HepG2 (cell line): ENCODE measurements at regions not wholly inside any gene's neighbourhood (a gene's known extent, or its start where the extent isn't known, plus 50 kb on each side); places are given as distances from the start of the nearest gene placed in this dataset.

Experiments
- ATAC-seq: fragments of 200-7000 bp; cut with Tn5 transposase; 3 replicates; pipeline ENCODE4 v1.9.1; 2020; ENCODE audit warnings: mild to moderate bottlenecking, moderate library complexity
- BruUV-seq: library from RNA; stranded (reverse); fragments of 400-500 nt; replicated peaks from 2 replicates; lab custom pipeline; 2021; lab: Mats Ljungman, UMichigan
- CTCF ChIA-PET: fragments of 300-600 bp; formaldehyde crosslinking; extraction: SDS; loops from one replicate; lab custom pipeline; 2021; ENCODE audit warnings: low total read pairs, inconsistent platforms, low intra/inter-chr PET ratio; lab: Yijun Ruan, JAX
- POLR2A ChIA-PET: fragments of 350-600 bp; sonication (Branson Sonifier 250); formaldehyde crosslinking; loops from one replicate; lab custom pipeline; 2020; ENCODE audit warnings: antibody characterized with exemption, inconsistent platforms; lab: Yijun Ruan, JAX
- DNase-seq: peaks from one replicate; pipeline ENCODE4 v3.0.0-alpha.2; 2015; ENCODE audit warnings: low spot score
- FAIRE-seq: peaks from 3 replicates; lab custom pipeline; 2011; peaks lifted over from hg19 to GRCh38; lab: Jason Lieb, UNC
- H2AFZ ChIP-seq: one replicate; pipeline ENCODE4 v1.6.1; 2011; ENCODE audit warnings: low read length, inconsistent platforms
- H3K27ac ChIP-seq: fragments of 300-600 bp; 3 replicates; pipeline ENCODE4 v1.8.0; 2011; ENCODE audit warnings: mixed run types, mild to moderate bottlenecking, mixed read lengths, low read length, inconsistent platforms; ENCODE audit not compliant: insufficient read depth; ENCODE audit errors: extremely low read length
- H3K27me3 ChIP-seq, 2 experiments: fragments of 200-600 bp in 1 of 2; 2 replicates in 1 of 2; 3 replicates in 1 of 2; pipeline versions ENCODE4 v1.6.0 to v1.8.0; 2011; ENCODE audit warnings: low read length in 2 of 2, mild to moderate bottlenecking in 2 of 2, moderate library complexity in 2 of 2, inconsistent platforms in 1 of 2; ENCODE audit not compliant: insufficient read depth in 2 of 2, control insufficient read depth in 1 of 2
- H3K36me3 ChIP-seq, 2 experiments: fragments of 200-600 bp in 1 of 2; replicated peaks in 1 of 2; 2 replicates in 1 of 2; 3 replicates in 1 of 2; pipeline versions ENCODE4 v1.5.1 to v1.8.0; 2011; ENCODE audit warnings: low read length in 2 of 2, inconsistent platforms in 1 of 2; ENCODE audit not compliant: insufficient read depth in 2 of 2, control insufficient read depth in 1 of 2
- H3K4me1 ChIP-seq: 2 replicates; pipeline ENCODE4 v1.5.1; 2012; ENCODE audit warnings: low read length, inconsistent platforms; ENCODE audit not compliant: insufficient read depth
- H3K4me2 ChIP-seq: 2 replicates; pipeline ENCODE4 v1.6.0; 2011; ENCODE audit warnings: low read depth, low read length, inconsistent platforms
- H3K4me3 ChIP-seq, 3 experiments: fragments of 200-600 bp in 1 of 3; sonication (generic), shearing (Covaris generic) in 1 of 3; replicated peaks in 1 of 3; 2 replicates each; pipeline ENCODE4 v1.5.1; 2011 to 2016; ENCODE audit warnings: low read length in 3 of 3, inconsistent platforms in 2 of 3, low read depth in 2 of 3, mild to moderate bottlenecking in 2 of 3, control low read depth in 1 of 3, mixed read lengths in 1 of 3; ENCODE audit not compliant: insufficient read depth in 1 of 3
- H3K79me2 ChIP-seq: one replicate; pipeline ENCODE4 v1.6.1; 2011; ENCODE audit warnings: low read length, inconsistent platforms; ENCODE audit not compliant: insufficient read depth
- H3K9ac ChIP-seq: 2 replicates; pipeline ENCODE4 v1.6.0; 2011; ENCODE audit warnings: mild to moderate bottlenecking, low read depth, low read length, inconsistent platforms; ENCODE audit not compliant: insufficient read depth
- H3K9me3 ChIP-seq: 2 replicates; pipeline ENCODE4 v1.5.1; 2012; ENCODE audit warnings: mild to moderate bottlenecking, low read length
- H4K20me1 ChIP-seq: 2 replicates; pipeline ENCODE4 v1.6.0; 2011; ENCODE audit warnings: inconsistent platforms, mild to moderate bottlenecking, low read length, moderate library complexity; ENCODE audit not compliant: insufficient read depth
- AFF4 ChIP-seq: sonication (generic); formaldehyde crosslinking; IDR thresholded peaks from 2 replicates; pipeline ENCODE4 v1.4.0; 2020; ENCODE audit warnings: missing genetic modification reagents
- ARNT2 ChIP-seq: sonication (generic); formaldehyde crosslinking; IDR thresholded peaks from 2 replicates; pipeline ENCODE4 v1.8.0; 2022; ENCODE audit warnings: mild to moderate bottlenecking, low read depth, missing genetic modification reagents, moderate library complexity
- DNMT1 ChIP-seq: sonication (generic); formaldehyde crosslinking; IDR thresholded peaks from 2 replicates; pipeline ENCODE4 v1.5.1; 2020; ENCODE audit warnings: mild to moderate bottlenecking, missing genetic modification reagents
- EZH2 ChIP-seq: conservative IDR thresholded peaks from 2 replicates; pipeline ENCODE4 v1.6.1; 2012; ENCODE audit warnings: mild to moderate bottlenecking, low read depth, low read length, moderate library complexity
- PAXIP1 ChIP-seq: sonication (generic); formaldehyde crosslinking; conservative IDR thresholded peaks from 2 replicates; pipeline ENCODE4 v1.4.0; 2020; ENCODE audit warnings: mild to moderate bottlenecking, missing genetic modification reagents, moderate library complexity
- ZMYM2 ChIP-seq: sonication (generic); formaldehyde crosslinking; IDR thresholded peaks from 2 replicates; pipeline ENCODE4 v1.8.0; 2022; ENCODE audit warnings: mild to moderate bottlenecking, missing genetic modification reagents
- ZNF331 ChIP-seq: sonication (generic); formaldehyde crosslinking; IDR thresholded peaks from 2 replicates; pipeline ENCODE4 v1.4.0; 2020; ENCODE audit warnings: missing genetic modification reagents
- ZNF34 ChIP-seq: sonication (generic); formaldehyde crosslinking; IDR thresholded peaks from 2 replicates; pipeline ENCODE4 v1.4.0; 2020; ENCODE audit warnings: mild to moderate bottlenecking, missing genetic modification reagents, borderline replicate concordance
- ZNF460 ChIP-seq: sonication (generic); formaldehyde crosslinking; IDR thresholded peaks from 2 replicates; pipeline ENCODE4 v1.5.1; 2020; ENCODE audit warnings: missing genetic modification reagents, mild to moderate bottlenecking, borderline replicate concordance
- ZNF552 ChIP-seq: sonication (generic); formaldehyde crosslinking; IDR thresholded peaks from 2 replicates; pipeline ENCODE4 v1.9.0; 2022; ENCODE audit warnings: missing genetic modification reagents, mild to moderate bottlenecking, borderline replicate concordance
- ZNF720 ChIP-seq: sonication (generic); formaldehyde crosslinking; IDR thresholded peaks from 2 replicates; pipeline ENCODE4 v1.4.0; 2020; ENCODE audit warnings: missing genetic modification reagents
- ZNF740 ChIP-seq: sonication (generic); formaldehyde crosslinking; IDR thresholded peaks from 2 replicates; pipeline ENCODE4 v1.4.0; 2020; ENCODE audit warnings: missing genetic modification reagents
- WGBS: methylation state at CpG from one replicate; pipeline ENCODE4 v1.1.6; 2017; ENCODE audit warnings: low lambda C conversion rate; 5-methylcytosine and 5-hydroxymethylcytosine counted together
- in situ Hi-C: cut with HindIII; loops from 2 replicates; pipeline ENCODE4 v1.10.0; 2017; ENCODE audit warnings: low pct_unique_long_range_greater_than_20kb; ENCODE audit not compliant: extremely low pct_ligation_motif_present
- intact Hi-C: fragments of 100-400 bp; cut with micrococcal nuclease; formaldehyde crosslinking; loops from one replicate; pipeline ENCODE4 v1.10.0; 2022; ENCODE audit not compliant: unreplicated experiment

- H3K4me3 ChIP-seq = no peak overlapping the region
- peaks cover 13% of the 10 kb centered on the region for H3K9me3 ChIP-seq
- BruUV-seq = no TSS peak
- no peaks in the 10 kb centered on the region for H3K36me3 ChIP-seq
- no peak overlapping the region for H2AFZ ChIP-seq
- H4K20me1 ChIP-seq = no peaks in the 10 kb centered on the region
- FAIRE-seq (no peak), ATAC-seq (no peak), DNase-seq (no peak)
- in situ Hi-C loops = no loop called here
- H3K27ac ChIP-seq = no peak overlapping the region
- WGBS = 34% methylated on average over 2 of the region's 2 CpGs
- TF ChIP-seq ARNT2 (no peak), ZNF552 (CRISPR knock-in tag) (no peak), ZNF331 (CRISPR knock-in tag) (no peak), EZH2 (no peak)
- no peaks in the 10 kb centered on the region for H3K79me2 ChIP-seq
- CTCF ChIA-PET = no interaction called here
- no peak overlapping the region for H3K9ac ChIP-seq
- H3K4me2 ChIP-seq = no peak overlapping the region
- intact Hi-C loops = loop anchor here (5.0 kb wide), 1 partner anchor 597 kb away; no protein-coding TSS in a partner anchor
- H3K4me1 ChIP-seq = no peaks in the 10 kb centered on the region
- no peaks in the 10 kb centered on the region for H3K27me3 ChIP-seq
- POLR2A ChIA-PET = no interaction called here
These were observed 640.5 kb downstream of the ZPLD1 start for GRCh38 chr3:103075282-103075681.

- no peak overlapping the region for H3K27ac ChIP-seq
- intact Hi-C loops (loop anchor here (5.0 kb wide), 1 partner anchor 594 kb away; no protein-coding TSS in a partner anchor), in situ Hi-C loops (no loop called here)
- no peak for FAIRE-seq
- H2AFZ ChIP-seq = no peak overlapping the region
- BruUV-seq = no TSS peak
- DNase-seq = no peak
- H3K9ac ChIP-seq = no peak overlapping the region
- H3K9me3 ChIP-seq = peaks cover 13% of the 10 kb centered on the region
- no peak overlapping the region for H3K4me3 ChIP-seq
- CTCF ChIA-PET = no interaction called here
- POLR2A ChIA-PET = no interaction called here
- H4K20me1 ChIP-seq = no peaks in the 10 kb centered on the region
- H3K79me2 ChIP-seq = no peaks in the 10 kb centered on the region
- H3K27me3 ChIP-seq = no peaks in the 10 kb centered on the region
- no peak overlapping the region for H3K4me2 ChIP-seq
- ATAC-seq = no peak
- 8% methylated on average over 3 of the region's 3 CpGs for WGBS
- no peaks in the 10 kb centered on the region for H3K4me1 ChIP-seq
- H3K36me3 ChIP-seq = no peaks in the 10 kb centered on the region
- TF ChIP-seq ZNF740 (CRISPR knock-in tag) = no peak
- no peak for TF ChIP-seq ZNF34 (CRISPR knock-in tag)
- TF ChIP-seq ZMYM2 (CRISPR knock-in tag) = no peak
- no peak for TF ChIP-seq ZNF460 (CRISPR knock-in tag)
- no peak for TF ChIP-seq ZNF720 (CRISPR knock-in tag)
- TF ChIP-seq PAXIP1 = no peak
- no peak for TF ChIP-seq DNMT1 (CRISPR knock-in tag)
- no peak for TF ChIP-seq AFF4 (CRISPR knock-in tag)
These were observed 643.1 kb downstream of the ZPLD1 start for GRCh38 chr3:103077910-103078309.
